Muscle of leg (tissue), 3 donors: ENCODE measurements at regions not wholly inside any gene's neighbourhood (a gene's known extent, or its start where the extent isn't known, plus 50 kb on each side); places are given as distances from the start of the nearest gene placed in this dataset.

Experiments
- DNase-seq: peaks from one replicate; pipeline ENCODE4 v3.0.0; 2013
- H3K27ac ChIP-seq: one replicate; pipeline ENCODE4 v1.5.1; 2013; ENCODE audit warnings: mild to moderate bottlenecking, low read length, control low read depth
- H3K27me3 ChIP-seq: one replicate; pipeline ENCODE4 v1.6.1; 2013; ENCODE audit warnings: low read length; ENCODE audit not compliant: control insufficient read depth, insufficient read depth
- H3K36me3 ChIP-seq: one replicate; pipeline ENCODE4 v1.6.1; 2013; ENCODE audit warnings: low read length; ENCODE audit not compliant: control insufficient read depth, insufficient read depth
- H3K4me1 ChIP-seq: one replicate; pipeline ENCODE4 v1.6.1; 2013; ENCODE audit warnings: low read length; ENCODE audit not compliant: control insufficient read depth, insufficient read depth
- H3K4me3 ChIP-seq: one replicate; pipeline ENCODE4 v1.5.1; 2013; ENCODE audit warnings: low read length, control low read depth
- H3K9me3 ChIP-seq: replicated peaks from 2 replicates; pipeline ENCODE4 v1.6.1; 2013; ENCODE audit warnings: low read depth, low read length; ENCODE audit not compliant: control insufficient read depth
- WGBS: methylation state at CpG from one replicate; pipeline ENCODE4 v1.1.5; 2013; ENCODE audit warnings: missing lambda C conversion rate; ENCODE audit not compliant: insufficient coverage; 5-methylcytosine and 5-hydroxymethylcytosine counted together

GRCh38 chr19:30269638-30270037 lies 102.5 kb upstream of the ZNF536 start:
- no peaks in the 10 kb centered on the region for H3K36me3 ChIP-seq
- no peaks in the 10 kb centered on the region for H3K4me1 ChIP-seq
- DNase-seq, result no peak
- no peak overlapping the region for H3K27ac ChIP-seq
- H3K27me3 ChIP-seq, result no peaks in the 10 kb centered on the region
- no peak overlapping the region for H3K4me3 ChIP-seq
- H3K9me3 ChIP-seq, result peaks cover 7% of the 10 kb centered on the region
- WGBS, result 94% methylated on average over 6 of the region's 9 CpGs

GRCh38 chr19:30271816-30272215 lies 100.4 kb upstream of the ZNF536 start:
- Histone ChIP-seq H3K36me3 (no peaks in the 10 kb centered on the region), H3K27me3 (no peaks in the 10 kb centered on the region), H3K9me3 (peaks cover 7% of the 10 kb centered on the region), H3K4me3 (no peak overlapping the region), H3K27ac (no peak overlapping the region), H3K4me1 (no peaks in the 10 kb centered on the region)
- peak; percentile 57 for DNase-seq
- 40% methylated on average over 2 of the region's 5 CpGs for WGBS

DNA sequence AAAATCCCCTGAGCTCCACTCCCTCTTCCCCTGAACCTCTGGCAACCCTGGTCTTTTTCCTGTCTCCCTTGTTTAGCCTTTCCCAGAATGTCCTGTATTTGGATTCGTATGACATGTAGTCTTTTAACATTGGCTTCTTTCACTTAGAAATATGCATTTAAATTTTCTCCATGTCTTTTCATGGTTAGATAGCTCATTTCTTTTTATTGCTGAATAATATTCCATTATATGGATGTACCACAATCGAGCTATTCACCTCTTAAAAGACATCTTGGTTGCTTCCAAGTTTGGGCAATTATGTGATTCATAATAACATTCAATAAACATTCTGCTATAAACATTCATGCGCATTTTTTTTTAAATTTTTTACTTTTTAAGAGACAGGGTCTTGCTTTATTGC lies 99.6 kb upstream of the ZNF536 start:
- Histone ChIP-seq H3K36me3 (no peaks in the 10 kb centered on the region), H3K4me3 (no peak overlapping the region), H3K9me3 (peaks cover 7% of the 10 kb centered on the region), H3K27me3 (no peaks in the 10 kb centered on the region), H3K4me1 (no peaks in the 10 kb centered on the region), H3K27ac (no peak overlapping the region)
- DNase-seq, result no peak
- 90% methylated on average over 1 of the region's 3 CpGs for WGBS

DNA sequence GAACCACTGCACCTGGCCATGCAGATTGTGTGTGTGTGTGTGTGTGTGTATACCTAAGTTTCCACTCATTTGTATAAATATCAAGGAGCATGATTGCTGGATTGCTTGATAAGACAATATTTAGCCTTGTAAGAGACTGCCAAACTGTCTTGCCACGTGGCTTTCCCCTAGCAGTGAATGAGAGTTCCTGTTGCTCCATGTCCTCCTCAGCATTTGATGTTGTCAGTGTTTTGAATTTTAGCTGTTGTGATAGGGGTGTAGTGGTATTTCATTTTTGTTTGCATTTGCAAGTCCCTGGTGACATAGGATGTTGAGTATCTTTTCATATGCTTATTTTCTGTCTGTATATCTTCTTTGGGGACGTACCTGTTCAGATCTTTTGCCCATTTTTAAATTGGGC lies 99.0 kb upstream of the ZNF536 start:
- DNase-seq, result no peak
- H3K27ac ChIP-seq, result no peak overlapping the region
- no peaks in the 10 kb centered on the region for H3K27me3 ChIP-seq
- WGBS, result 82% methylated on average over 1 of the region's 2 CpGs
- no peaks in the 10 kb centered on the region for H3K4me1 ChIP-seq
- peaks cover 7% of the 10 kb centered on the region for H3K9me3 ChIP-seq
- H3K4me3 ChIP-seq, result no peak overlapping the region
- no peaks in the 10 kb centered on the region for H3K36me3 ChIP-seq

- WGBS, result 100% methylated on average over 1 of the region's 3 CpGs
- H3K4me3 ChIP-seq, result no peak overlapping the region
These were observed 97.2 kb upstream of the ZNF536 start for GRCh38 chr19:30274987-30275386.

GRCh38 chr19:30276011-30276882 lies 95.9 kb upstream of the ZNF536 start:
- H3K4me3 ChIP-seq, result no peak overlapping the region
- 8% methylated on average over 2 of the region's 11 CpGs for WGBS

More at GRCh38 chr19:30274987-30275386, 97.2 kb upstream of the ZNF536 start:
- peaks cover 7% of the 10 kb centered on the region for H3K9me3 ChIP-seq
- DNase-seq, result no peak
- H3K36me3 ChIP-seq, result no peaks in the 10 kb centered on the region
- H3K27ac ChIP-seq, result no peak overlapping the region
- H3K27me3 ChIP-seq, result peaks cover 2% of the 10 kb centered on the region
- H3K4me1 ChIP-seq, result no peaks in the 10 kb centered on the region

GRCh38 chr19:30276883-30277280 lies 95.3 kb upstream of the ZNF536 start:
- Histone ChIP-seq H3K9me3 (peaks cover 7% of the 10 kb centered on the region), H3K27ac (no peak overlapping the region), H3K27me3 (peaks cover 2% of the 10 kb centered on the region), H3K4me1 (no peaks in the 10 kb centered on the region), H3K4me3 (no peak overlapping the region), H3K36me3 (no peaks in the 10 kb centered on the region)
- 50% methylated on average over 1 of the region's 3 CpGs for WGBS
- no peak for DNase-seq

More at GRCh38 chr19:30276011-30276882, 95.9 kb upstream of the ZNF536 start:
- H3K9me3 ChIP-seq, result peaks cover 7% of the 10 kb centered on the region
- no peaks in the 10 kb centered on the region for H3K4me1 ChIP-seq
- DNase-seq, result no peak
- no peak overlapping the region for H3K27ac ChIP-seq
- H3K27me3 ChIP-seq, result peaks cover 2% of the 10 kb centered on the region
- H3K36me3 ChIP-seq, result no peaks in the 10 kb centered on the region

GRCh38 chr19:30277941-30278881 lies 94.0 kb upstream of the ZNF536 start:
- Histone ChIP-seq H3K4me1 (no peaks in the 10 kb centered on the region), H3K36me3 (no peaks in the 10 kb centered on the region), H3K4me3 (no peak overlapping the region), H3K9me3 (no peaks in the 10 kb centered on the region), H3K27me3 (peaks cover 2% of the 10 kb centered on the region), H3K27ac (no peak overlapping the region)
- 82% methylated on average over 13 of the region's 16 CpGs for WGBS
- no peak for DNase-seq

DNA sequence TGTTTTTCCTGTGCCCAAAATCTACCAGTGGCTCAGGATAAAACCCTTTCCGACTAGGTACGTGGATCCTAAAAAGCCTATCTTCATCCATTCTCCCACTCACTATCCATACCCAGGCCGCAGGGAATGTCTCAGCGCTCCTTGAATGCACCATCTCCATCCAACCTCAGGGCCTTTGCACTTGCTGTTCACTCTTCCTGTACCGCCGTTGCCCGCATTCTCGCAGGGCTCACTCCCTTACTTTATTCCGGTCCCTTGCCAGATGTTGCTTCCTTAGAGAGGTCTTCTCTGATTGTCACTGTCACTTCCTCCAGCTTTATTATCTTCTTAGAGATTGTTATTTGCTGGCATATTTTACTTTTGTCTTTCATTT lies 93.3 kb upstream of the ZNF536 start:
- H3K4me3 ChIP-seq, result no peak overlapping the region
- H3K36me3 ChIP-seq, result no peaks in the 10 kb centered on the region
- WGBS, result 90% methylated on average over 7 of the region's 9 CpGs
- no peak for DNase-seq
- no peaks in the 10 kb centered on the region for H3K9me3 ChIP-seq
- no peak overlapping the region for H3K27ac ChIP-seq
- H3K4me1 ChIP-seq, result no peaks in the 10 kb centered on the region
- H3K27me3 ChIP-seq, result peaks cover 2% of the 10 kb centered on the region

DNA sequence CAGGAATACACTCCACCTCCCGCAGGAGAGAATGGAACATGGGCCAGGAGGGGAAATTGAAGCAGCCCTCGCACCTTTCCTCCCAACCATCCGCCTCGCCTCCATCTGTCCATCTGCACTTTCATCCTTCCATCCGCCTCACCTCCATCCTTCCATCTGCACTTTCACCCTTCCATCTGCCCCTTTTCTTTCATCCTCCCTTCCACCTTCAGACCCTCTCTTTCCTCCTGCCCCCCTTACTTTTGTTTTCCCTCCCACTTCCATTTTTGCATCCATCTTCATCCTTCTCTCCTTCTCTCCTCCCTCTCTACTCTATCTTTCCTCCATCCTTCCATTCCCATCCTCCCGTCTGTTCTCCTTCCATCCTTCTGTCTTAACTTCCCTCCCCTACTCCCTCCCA lies 92.2 kb upstream of the ZNF536 start:
- WGBS, result 94% methylated on average over 3 of the region's 6 CpGs

More for the DNA sequence above, 92.2 kb upstream of the ZNF536 start:
- Histone ChIP-seq H3K4me1 (no peaks in the 10 kb centered on the region), H3K27me3 (peaks cover 2% of the 10 kb centered on the region), H3K9me3 (no peaks in the 10 kb centered on the region), H3K36me3 (no peaks in the 10 kb centered on the region), H3K4me3 (no peak overlapping the region), H3K27ac (no peak overlapping the region)
- no peak for DNase-seq
